ENCODE measurements at regions not wholly inside any gene's neighbourhood (a gene's known extent, or its start where the extent isn't known, plus 50 kb on each side); places are given as distances from the start of the nearest gene placed in this dataset.
"Not testable (repeated sequence)": the region's sequence is repeated elsewhere in the genome, so short reads cannot be mapped to it uniquely, and the experiment has no call there.

GRCh38 chr21:17250778-17251241 lies 262.0 kb upstream of the CXADR start:
- no peak for DNase-seq

GRCh38 chr21:17257784-17258183 lies 255.1 kb upstream of the CXADR start:
- DNase-seq, result no peak

GRCh38 chr21:17264182-17264581 lies 248.7 kb upstream of the CXADR start:
- DNase-seq, result no peak

- DNase-seq, result no peak
Observed at GRCh38 chr21:17269760-17270159, 243.1 kb upstream of the CXADR start.

- DNase-seq, result peak; percentile 46 to 83 (median 58)
Observed at GRCh38 chr21:17270229-17270628, 242.6 kb upstream of the CXADR start.

- no peak for DNase-seq
Observed at GRCh38 chr21:17279663-17280062, 233.2 kb upstream of the CXADR start.

- not testable (repeated sequence) for DNase-seq
Observed at GRCh38 chr21:17293016-17293562, 219.8 kb upstream of the CXADR start.

- DNase-seq, result no peak
Observed at GRCh38 chr21:17295997-17296396, 216.8 kb upstream of the CXADR start.

GRCh38 chr21:17299576-17299975 lies 213.3 kb upstream of the CXADR start:
- not testable (repeated sequence) for DNase-seq

GRCh38 chr21:17327715-17328114 lies 185.1 kb upstream of the CXADR start:
- DNase-seq, result not testable (repeated sequence)

- no peak for DNase-seq
Observed at GRCh38 chr21:17334484-17334883, 178.4 kb upstream of the CXADR start.

GRCh38 chr21:17340081-17340480 lies 172.8 kb upstream of the CXADR start:
- DNase-seq, result no peak

GRCh38 chr21:17343055-17343454 lies 169.8 kb upstream of the CXADR start:
- DNase-seq, result peak in 1 of 3 donors; percentile 10

GRCh38 chr21:17348357-17348756 lies 164.5 kb upstream of the CXADR start:
- DNase-seq, result no peak

- no peak for DNase-seq
Observed at GRCh38 chr21:17348849-17349248, 164.0 kb upstream of the CXADR start.

- DNase-seq, result no peak
Observed at GRCh38 chr21:17351766-17352165, 161.1 kb upstream of the CXADR start.

- no peak for DNase-seq
Observed at GRCh38 chr21:17352996-17353655, 159.7 kb upstream of the CXADR start.

GRCh38 chr21:17359781-17360180 lies 153.1 kb upstream of the CXADR start:
- DNase-seq, result no peak

- DNase-seq, result no peak
Observed at GRCh38 chr21:17368748-17369363, 144.0 kb upstream of the CXADR start.

GRCh38 chr21:17370263-17370662 lies 142.6 kb upstream of the CXADR start:
- DNase-seq, result no peak

GRCh38 chr21:17370916-17371315 lies 141.9 kb upstream of the CXADR start:
- no peak for DNase-seq

- no peak for DNase-seq
Observed at GRCh38 chr21:17371450-17371849, 141.4 kb upstream of the CXADR start.

- DNase-seq, result no peak
Observed at GRCh38 chr21:17372200-17372599, 140.6 kb upstream of the CXADR start.
